ENCODE measurements at regions not wholly inside any gene's neighbourhood (a gene's known extent, or its start where the extent isn't known, plus 50 kb on each side); places are given as distances from the start of the nearest gene placed in this dataset.

GRCh38 chr11:23653071-23653675 lies 792.9 kb upstream of the CCDC179 start:
- Histone ChIP-seq H3K4me3 (ENCODE audit: low read depth, low read length) (no peak overlapping the region), H3K27me3 (ENCODE audit: control insufficient read depth, insufficient read depth, low read length) (no peaks in the 10 kb centered on the region), H3K36me3 (ENCODE audit: control insufficient read depth, insufficient read depth, low read length) (no peaks in the 10 kb centered on the region)
- TF ChIP-seq CTCF (IDR thresholded peaks at IDR 0.05; ENCODE audit: insufficient read depth, low read depth, low read length) = no peak
- no peak for DNase-seq (ENCODE audit: low read depth)
- ChIA-PET CTCF (no interaction called here), POLR2A (no interaction called here)

GRCh38 chr11:23668324-23668723 lies 808.0 kb upstream of the CCDC179 start:
- no peak for DNase-seq (ENCODE audit: low read depth)
- POLR2A ChIA-PET = no interaction called here
- Histone ChIP-seq H3K4me3 (ENCODE audit: low read depth, low read length) (no peak overlapping the region), H3K36me3 (ENCODE audit: control insufficient read depth, insufficient read depth, low read length) (no peaks in the 10 kb centered on the region), H3K27me3 (ENCODE audit: control insufficient read depth, insufficient read depth, low read length) (no peaks in the 10 kb centered on the region)
- no peak for TF ChIP-seq CTCF (IDR thresholded peaks at IDR 0.05; ENCODE audit: insufficient read depth, low read depth, low read length)
- CTCF ChIA-PET = no interaction called here

- POLR2A ChIA-PET = no interaction called here
- no peak for DNase-seq (ENCODE audit: low read depth)
- Histone ChIP-seq H3K27me3 (ENCODE audit: control insufficient read depth, insufficient read depth, low read length) (no peaks in the 10 kb centered on the region), H3K4me3 (ENCODE audit: low read depth, low read length) (no peak overlapping the region), H3K36me3 (ENCODE audit: control insufficient read depth, insufficient read depth, low read length) (no peaks in the 10 kb centered on the region)
- CTCF ChIA-PET = no interaction called here
- no peak for TF ChIP-seq CTCF (IDR thresholded peaks at IDR 0.05; ENCODE audit: insufficient read depth, low read depth, low read length)
These were observed 813.1 kb upstream of the CCDC179 start for GRCh38 chr11:23673366-23673765.

- DNase-seq (ENCODE audit: low read depth) = no peak
- no peaks in the 10 kb centered on the region for H3K27me3 ChIP-seq (ENCODE audit: control insufficient read depth, insufficient read depth, low read length)
- POLR2A ChIA-PET = no interaction called here
- no peaks in the 10 kb centered on the region for H3K36me3 ChIP-seq (ENCODE audit: control insufficient read depth, insufficient read depth, low read length)
- TF ChIP-seq CTCF (IDR thresholded peaks at IDR 0.05; ENCODE audit: insufficient read depth, low read depth, low read length) = no peak
- no peak overlapping the region for H3K4me3 ChIP-seq (ENCODE audit: low read depth, low read length)
- CTCF ChIA-PET = interaction anchor here (0.5 kb wide), 1 partner anchor 817 kb away, joined by 4 read pairs; no protein-coding TSS in a partner anchor
These were observed 814.6 kb upstream of the CCDC179 start for GRCh38 chr11:23674866-23675265.

- ChIA-PET CTCF (no interaction called here), POLR2A (no interaction called here)
- no peak overlapping the region for H3K4me3 ChIP-seq (ENCODE audit: low read depth, low read length)
- TF ChIP-seq CTCF (IDR thresholded peaks at IDR 0.05; ENCODE audit: insufficient read depth, low read depth, low read length) = no peak
- no peaks in the 10 kb centered on the region for H3K36me3 ChIP-seq (ENCODE audit: control insufficient read depth, insufficient read depth, low read length)
- no peak for DNase-seq (ENCODE audit: low read depth)
- no peaks in the 10 kb centered on the region for H3K27me3 ChIP-seq (ENCODE audit: control insufficient read depth, insufficient read depth, low read length)
These were observed 817.8 kb upstream of the LUZP2 start for GRCh38 chr11:23679041-23679440.
